Fibroblast of skin of right biceps (primary cell): ENCODE measurements at regions not wholly inside any gene's neighbourhood (a gene's known extent, or its start where the extent isn't known, plus 50 kb on each side); places are given as distances from the start of the nearest gene placed in this dataset.

Experiments used
- DNase-seq: peaks from one replicate; pipeline ENCODE4 v3.0.0-alpha.2; 2013

GRCh38 chr4:56757821-56758411, 63.6 kb downstream of the SPINK2 start:
- peak; percentile 98 for DNase-seq

- DNase-seq = peak; percentile 89
Measured at GRCh38 chr4:56757261-56757746, 64.2 kb downstream of the SPINK2 start.

- peak; percentile 14 for DNase-seq
Measured at GRCh38 chr4:56755901-56756300, 65.6 kb downstream of the SPINK2 start.

GRCh38 chr4:56752985-56753384, 68.5 kb downstream of the SPINK2 start:
- no peak for DNase-seq

- DNase-seq = no peak
Measured at GRCh38 chr4:56750231-56750630, 69.1 kb upstream of the HOPX start.

GRCh38 chr4:56748271-56748670, 67.2 kb upstream of the HOPX start:
- no peak for DNase-seq

- DNase-seq = no peak
Measured at GRCh38 chr4:56746639-56747038, 65.5 kb upstream of the HOPX start.

GRCh38 chr4:56745042-56745441, 63.9 kb upstream of the HOPX start:
- no peak for DNase-seq

GRCh38 chr4:56744030-56744429, 62.9 kb upstream of the HOPX start:
- DNase-seq = no peak

GRCh38 chr4:56743550-56743949, 62.5 kb upstream of the HOPX start:
- no peak for DNase-seq

- peak; percentile 64 for DNase-seq
Measured at GRCh38 chr4:56742080-56742871, 61.2 kb upstream of the HOPX start.

GRCh38 chr4:56741595-56741994, 60.5 kb upstream of the HOPX start:
- no peak for DNase-seq

- DNase-seq = peak; percentile 21
Measured at GRCh38 chr4:56739066-56739777, 58.1 kb upstream of the HOPX start.

- DNase-seq = no peak
Measured at GRCh38 chr4:56737666-56738065, 56.6 kb upstream of the HOPX start.

GRCh38 chr4:56733352-56733751, 52.3 kb upstream of the HOPX start:
- no peak for DNase-seq

- no peak for DNase-seq
Measured at GRCh38 chr4:56732301-56732700, 51.2 kb upstream of the HOPX start.

GRCh38 chr4:56731857-56732256, 50.8 kb upstream of the HOPX start:
- DNase-seq = no peak
